SW 1271 (cell line): ENCODE measurements at regions not wholly inside any gene's neighbourhood (a gene's known extent, or its start where the extent isn't known, plus 50 kb on each side); places are given as distances from the start of the nearest gene placed in this dataset.

ENCODE experiments used
- DNase-seq, 2 experiments: peaks; one replicate each; lab custom pipeline; 2025; lab: John Stamatoyannopoulos, UW

- DNase-seq = no peak
Observed at GRCh38 chr6:170212956-170213636, 77.8 kb downstream of the DLL1 start.

GRCh38 chr6:170212051-170212756, 78.7 kb downstream of the DLL1 start:
- no peak for DNase-seq

DNA sequence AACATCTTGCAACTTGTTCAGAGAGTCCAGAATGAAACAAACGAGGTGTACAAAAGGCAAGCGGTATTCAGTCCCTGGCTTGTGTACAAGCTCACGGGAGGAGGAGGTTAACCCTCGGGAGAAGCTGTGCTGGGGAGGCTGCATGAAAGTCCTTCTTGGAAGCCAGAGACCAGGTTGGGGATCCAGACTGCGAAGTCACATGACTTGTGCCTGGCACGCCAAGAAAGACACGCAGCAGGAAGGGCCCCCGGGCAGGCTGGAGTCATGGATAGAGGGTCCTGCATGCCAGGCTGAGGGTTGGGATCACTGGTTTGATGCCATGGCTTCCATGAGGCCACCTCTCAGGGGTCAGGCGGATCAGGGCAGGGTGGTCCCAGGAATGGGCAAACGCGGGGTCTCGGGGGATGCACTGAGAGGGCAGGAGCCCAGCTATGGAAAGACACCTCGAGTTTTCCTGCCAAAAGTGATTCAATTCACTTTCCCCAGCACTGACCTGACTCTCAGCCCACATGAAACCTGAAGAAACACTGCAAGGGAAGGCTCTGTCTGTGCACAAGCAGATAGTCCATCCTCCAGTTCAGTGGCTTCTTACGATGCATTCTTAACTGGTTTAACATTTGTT, 79.4 kb downstream of the DLL1 start:
- no peak for DNase-seq

- no peak for DNase-seq
Observed at GRCh38 chr6:170210651-170211403, 80.1 kb downstream of the DLL1 start.

GRCh38 chr6:170210026-170210390, 80.9 kb downstream of the DLL1 start:
- no peak for DNase-seq

DNA sequence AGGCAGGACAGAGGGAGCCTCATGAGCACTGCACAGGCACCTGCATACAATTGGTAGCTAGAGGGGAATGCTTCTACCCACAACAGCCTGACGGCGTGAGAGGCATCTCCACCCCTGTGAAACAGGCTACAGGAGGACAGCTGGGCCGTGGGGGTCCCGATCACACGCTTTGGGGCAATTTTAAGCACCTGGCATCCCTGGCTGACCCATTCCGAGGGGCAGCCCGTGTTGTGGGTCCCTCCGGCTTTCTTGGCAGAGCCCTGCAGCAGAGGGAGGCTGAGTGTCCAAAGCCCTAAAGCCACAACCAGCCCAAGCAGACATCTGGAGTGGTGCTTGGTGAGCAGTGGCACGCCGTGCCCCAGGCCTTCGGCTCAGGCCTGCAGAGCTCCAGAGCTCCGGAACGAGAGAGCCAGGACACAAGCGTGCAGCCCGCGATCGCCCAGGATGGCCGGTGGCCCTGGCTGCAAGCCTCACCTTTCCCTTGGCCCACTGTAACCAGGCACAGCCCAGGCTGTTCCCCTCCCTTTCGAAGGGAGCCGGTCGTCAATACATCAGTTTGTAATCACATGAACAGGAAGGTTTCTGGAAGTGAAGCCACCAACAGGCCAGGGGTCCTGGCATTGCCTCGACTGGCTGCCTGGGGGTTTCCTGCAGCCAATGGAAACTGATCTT, 81.4 kb downstream of the DLL1 start:
- DNase-seq = no peak

DNA sequence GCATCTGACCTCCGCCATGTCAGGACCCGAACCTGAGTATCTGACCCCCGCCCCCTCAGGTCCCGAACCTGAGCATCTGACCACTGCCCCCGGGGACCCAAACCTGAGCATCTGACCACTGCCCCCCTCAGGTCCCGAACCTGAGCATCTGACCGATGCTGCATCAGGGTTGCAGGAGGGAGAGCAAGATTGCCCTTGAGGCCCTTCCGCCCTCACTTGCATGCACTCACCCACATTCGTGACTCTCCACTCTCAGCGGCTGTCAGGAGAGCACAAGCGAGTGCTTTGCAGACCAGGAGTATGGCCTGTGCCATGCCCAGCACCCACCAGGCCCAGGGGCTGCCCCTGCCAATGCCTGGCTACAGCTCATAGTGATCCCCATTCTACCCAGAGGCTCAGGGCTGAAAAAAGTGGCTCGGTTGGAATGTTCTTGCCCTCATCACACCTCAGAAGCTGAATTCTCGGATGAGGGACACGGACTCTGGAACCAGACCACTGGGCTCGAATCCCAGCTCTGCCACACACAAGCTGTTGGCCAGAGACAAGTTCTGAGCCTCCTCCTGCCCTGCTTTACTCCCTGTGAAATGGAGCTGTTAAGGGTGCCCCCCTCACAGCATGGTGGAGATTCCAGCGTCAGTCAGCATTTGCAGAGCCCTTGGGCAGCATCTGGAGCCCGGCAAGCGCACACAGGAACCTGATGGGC, 82.1 kb downstream of the DLL1 start:
- DNase-seq = no peak

DNA sequence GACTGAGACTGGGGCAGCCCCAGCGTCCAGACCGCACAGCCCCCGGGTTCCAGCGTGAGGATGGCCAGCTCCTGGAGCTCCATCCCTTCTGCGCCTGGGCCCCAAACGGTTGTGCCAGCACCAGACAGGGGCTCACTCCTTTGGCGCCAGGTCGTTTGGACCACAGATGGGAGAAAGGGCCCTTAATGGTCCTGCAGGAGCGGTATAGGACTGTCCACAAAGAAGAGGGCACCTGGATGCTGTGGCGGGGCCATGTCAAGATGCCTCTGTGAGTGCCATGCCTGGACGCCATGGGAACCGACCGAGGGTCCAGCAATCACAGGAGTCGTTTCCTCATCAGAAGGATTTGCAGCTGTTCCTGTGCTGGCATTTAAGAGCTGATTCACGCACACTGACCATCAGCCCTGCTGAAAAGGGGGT, 82.7 kb downstream of the DLL1 start:
- DNase-seq = no peak

GRCh38 chr6:170207586-170208181, 83.2 kb downstream of the DLL1 start:
- DNase-seq = no peak

GRCh38 chr6:170206851-170207431, 83.9 kb downstream of the DLL1 start:
- DNase-seq = no peak

GRCh38 chr6:170206317-170206621, 84.6 kb downstream of the DLL1 start:
- DNase-seq = no peak

GRCh38 chr6:170205534-170206316, 85.2 kb downstream of the DLL1 start:
- DNase-seq = no peak

DNA sequence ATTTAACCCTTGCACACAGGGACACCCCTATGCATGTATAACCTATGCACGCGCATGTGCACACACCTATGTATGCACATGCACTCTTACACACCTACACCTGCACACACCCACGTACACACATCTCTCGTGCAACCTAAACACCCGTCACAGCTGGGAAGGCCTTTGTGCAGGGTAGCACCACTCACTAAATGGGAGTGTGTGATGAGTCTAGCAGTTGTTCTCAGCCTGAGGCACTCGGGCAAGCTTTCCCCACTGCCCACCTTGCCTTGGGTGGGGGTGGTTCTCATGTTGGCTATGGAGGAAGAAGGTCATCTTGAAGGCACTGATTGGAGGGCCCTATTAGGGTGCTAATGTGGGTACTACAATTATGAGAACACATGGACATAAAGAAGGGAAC, 85.8 kb downstream of the DLL1 start:
- DNase-seq = no peak

GRCh38 chr6:170203212-170203611, 87.7 kb downstream of the DLL1 start:
- DNase-seq = no peak

- DNase-seq = no peak
Observed at GRCh38 chr6:170202416-170203135, 88.3 kb downstream of the DLL1 start.

GRCh38 chr6:170201361-170201760, 89.5 kb downstream of the DLL1 start:
- DNase-seq = no peak

DNA sequence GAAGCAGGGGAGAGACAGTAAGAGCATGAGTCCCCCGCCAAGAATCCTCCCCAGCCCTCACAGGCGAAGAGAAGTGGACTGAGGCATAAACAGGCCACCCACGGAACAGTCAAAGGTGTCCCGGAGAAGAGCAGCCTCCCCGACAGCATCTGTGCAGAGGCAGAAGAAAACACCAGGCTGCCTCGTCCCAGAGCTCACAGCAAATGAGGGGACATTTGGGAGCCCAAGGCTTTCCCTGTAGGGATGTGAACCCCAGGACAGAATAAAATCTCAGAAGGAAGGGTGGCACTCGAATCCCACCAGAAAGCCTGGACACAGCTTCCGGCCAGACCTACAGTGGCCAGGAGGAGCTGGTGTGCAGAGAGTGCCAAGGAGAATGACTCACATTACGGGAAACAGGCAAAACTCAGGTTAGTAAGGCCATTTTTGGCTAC, 90.4 kb downstream of the DLL1 start:
- DNase-seq = no peak

GRCh38 chr6:170199716-170200115, 91.2 kb downstream of the DLL1 start:
- no peak for DNase-seq

- DNase-seq = no peak
Observed at GRCh38 chr6:170198298-170198697, 92.6 kb downstream of the DLL1 start.
